ENCODE measurements at regions not wholly inside any gene's neighbourhood (a gene's known extent, or its start where the extent isn't known, plus 50 kb on each side); places are given as distances from the start of the nearest gene placed in this dataset.

- 42 to 100% (median 86%) methylated on average over 1 to 4 of the region's 4 CpGs for WGBS, 10 experiments
- in situ Hi-C loops (cut with MboI; ENCODE audit: low pct_unique_long_range_greater_than_20kb in 2 of 9, low sequenced_read_pairs in 9 of 9, unreplicated experiment in 9 of 9), result no loop called here
- Histone ChIP-seq H3K4me1 (replicated peaks in 1 of 2) (no peaks in the 10 kb centered on the region), H3K27ac (no peak overlapping the region), H3K4me3 (no peak overlapping the region)
- ATAC-seq (replicated peaks in 6 of 8), result no peak
Observed at GRCh38 chr3:77873598-77873997, 833.7 kb downstream of the ROBO2 start.

- Histone ChIP-seq H3K4me3 (no peak overlapping the region), H3K4me1 (replicated peaks in 1 of 2) (no peaks in the 10 kb centered on the region), H3K27ac (no peak overlapping the region)
- in situ Hi-C loops (cut with MboI; ENCODE audit: low pct_unique_long_range_greater_than_20kb in 2 of 9, low sequenced_read_pairs in 9 of 9, unreplicated experiment in 9 of 9), result no loop called here
- ATAC-seq (replicated peaks in 6 of 8), result peak in 1 of 8 experiments; percentile 20
- WGBS, 10 experiments, result 20 to 100% (median 86%) methylated on average over 1 to 3 of the region's 3 CpGs
Observed at GRCh38 chr3:77885381-77885780, 845.5 kb downstream of the ROBO2 start.

DNA sequence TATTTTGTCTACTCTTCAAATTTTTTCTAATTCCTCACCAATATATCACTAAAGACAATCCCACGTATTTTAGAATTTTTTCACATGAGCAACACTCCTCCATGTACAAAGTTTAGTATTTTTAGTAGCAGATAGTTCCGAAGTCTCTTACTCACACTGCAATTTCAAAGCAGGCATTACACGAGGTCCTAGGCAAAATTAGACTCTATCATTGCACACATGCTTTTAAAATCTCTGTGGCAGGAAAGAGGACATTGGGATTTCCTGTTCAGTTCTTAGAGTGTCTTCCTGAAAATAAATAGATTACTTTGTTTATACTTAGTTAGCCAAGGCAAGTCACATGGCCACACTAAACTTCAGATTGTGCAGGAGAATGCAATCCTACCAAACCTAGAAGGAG is 847.7 kb downstream of the ROBO2 start:
- H3K4me3 ChIP-seq, result no peak overlapping the region
- no peak for ATAC-seq (replicated peaks in 6 of 8)
- no peaks in the 10 kb centered on the region for H3K4me1 ChIP-seq (replicated peaks in 1 of 2)
- 0 to 94% (median 77%) methylated on average over 1 to 3 of the region's 3 CpGs for WGBS, 10 experiments
- H3K27ac ChIP-seq, result no peak overlapping the region
- in situ Hi-C loops (cut with MboI; ENCODE audit: low pct_unique_long_range_greater_than_20kb in 2 of 9, low sequenced_read_pairs in 9 of 9, unreplicated experiment in 9 of 9), result no loop called here

DNA sequence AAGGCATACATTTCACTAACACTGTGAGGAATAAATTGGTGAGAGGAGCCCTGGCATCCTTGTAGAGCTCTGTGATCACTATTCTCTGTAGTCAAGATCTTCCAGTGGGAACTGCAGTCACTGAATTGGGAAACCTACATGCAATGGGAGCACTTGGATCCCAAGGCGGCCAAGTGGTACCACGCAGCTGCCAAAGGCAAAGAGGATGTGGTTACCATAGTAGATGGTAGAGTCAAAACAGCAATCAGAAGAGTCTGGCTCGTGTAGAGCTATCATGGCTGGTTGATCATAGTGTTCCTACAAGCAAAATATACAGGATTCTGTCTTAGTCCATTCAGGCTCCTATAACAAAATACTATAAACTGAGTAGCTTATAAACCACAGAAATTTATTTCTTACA is 849.7 kb downstream of the ROBO2 start:
- Histone ChIP-seq H3K4me3 (no peak overlapping the region), H3K4me1 (replicated peaks in 1 of 2) (no peaks in the 10 kb centered on the region), H3K27ac (no peak overlapping the region)
- in situ Hi-C loops (cut with MboI; ENCODE audit: low pct_unique_long_range_greater_than_20kb in 2 of 9, low sequenced_read_pairs in 9 of 9, unreplicated experiment in 9 of 9), result no loop called here
- ATAC-seq (replicated peaks in 6 of 8), result no peak
- 27 to 100% (median 88%) methylated on average over 1 to 3 of the region's 3 CpGs; no CpG with 5 or more reads in 3 of the 10 experiments for WGBS, 10 experiments

DNA sequence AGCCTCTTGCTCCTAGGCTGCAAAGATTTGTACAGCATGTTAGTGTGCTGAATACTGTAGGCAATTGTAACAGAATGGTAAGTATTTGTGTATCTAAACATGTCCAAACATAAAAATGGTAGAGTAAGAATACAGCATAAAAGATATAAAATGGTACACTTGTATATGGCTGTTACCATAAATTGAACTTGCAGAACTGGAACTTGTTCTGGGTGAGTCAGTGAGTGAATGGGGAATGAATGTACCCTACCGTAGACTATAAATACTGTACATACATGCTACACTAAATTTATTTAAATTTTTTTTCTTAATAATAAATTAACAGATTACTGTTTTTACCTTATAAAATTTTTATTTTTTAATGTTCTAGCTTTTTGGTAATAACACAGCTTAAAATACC is 858.7 kb downstream of the ROBO2 start:
- no peak for ATAC-seq (replicated peaks in 6 of 8)
- Histone ChIP-seq H3K27ac (no peak overlapping the region), H3K4me1 (replicated peaks in 1 of 2) (no peaks in the 10 kb centered on the region), H3K4me3 (no peak overlapping the region)
- in situ Hi-C loops (cut with MboI; ENCODE audit: low pct_unique_long_range_greater_than_20kb in 2 of 9, low sequenced_read_pairs in 9 of 9, unreplicated experiment in 9 of 9), result no loop called here
- WGBS, 10 experiments, result 47 to 100% (median 93%) methylated on average over 1 of the region's 1 CpG; no CpG with 5 or more reads in 1 of the 10 experiments

- Histone ChIP-seq H3K4me1 (replicated peaks in 1 of 2) (no peaks in the 10 kb centered on the region), H3K4me3 (no peak overlapping the region), H3K27ac (no peak overlapping the region)
- in situ Hi-C loops (cut with MboI; ENCODE audit: low pct_unique_long_range_greater_than_20kb in 2 of 9, low sequenced_read_pairs in 9 of 9, unreplicated experiment in 9 of 9), result no loop called here
- ATAC-seq (replicated peaks in 6 of 8), result no peak
- WGBS, 10 experiments, result 0 to 92% (median 50%) methylated on average over 1 of the region's 1 CpG; no CpG with 5 or more reads in 1 of the 10 experiments
Observed at GRCh38 chr3:77902675-77903074, 862.8 kb downstream of the ROBO2 start.

GRCh38 chr3:77906102-77906709 is 866.3 kb downstream of the ROBO2 start:
- no peak for ATAC-seq (replicated peaks in 6 of 8)
- H3K4me1 ChIP-seq (replicated peaks in 1 of 2), result no peaks in the 10 kb centered on the region
- no peak overlapping the region for H3K27ac ChIP-seq
- H3K4me3 ChIP-seq, result no peak overlapping the region
- in situ Hi-C loops (cut with MboI; ENCODE audit: low pct_unique_long_range_greater_than_20kb in 2 of 9, low sequenced_read_pairs in 9 of 9, unreplicated experiment in 9 of 9), result no loop called here
- 47 to 100% (median 85%) methylated on average over 1 to 3 of the region's 3 CpGs; no CpG with 5 or more reads in 1 of the 10 experiments for WGBS, 10 experiments

DNA sequence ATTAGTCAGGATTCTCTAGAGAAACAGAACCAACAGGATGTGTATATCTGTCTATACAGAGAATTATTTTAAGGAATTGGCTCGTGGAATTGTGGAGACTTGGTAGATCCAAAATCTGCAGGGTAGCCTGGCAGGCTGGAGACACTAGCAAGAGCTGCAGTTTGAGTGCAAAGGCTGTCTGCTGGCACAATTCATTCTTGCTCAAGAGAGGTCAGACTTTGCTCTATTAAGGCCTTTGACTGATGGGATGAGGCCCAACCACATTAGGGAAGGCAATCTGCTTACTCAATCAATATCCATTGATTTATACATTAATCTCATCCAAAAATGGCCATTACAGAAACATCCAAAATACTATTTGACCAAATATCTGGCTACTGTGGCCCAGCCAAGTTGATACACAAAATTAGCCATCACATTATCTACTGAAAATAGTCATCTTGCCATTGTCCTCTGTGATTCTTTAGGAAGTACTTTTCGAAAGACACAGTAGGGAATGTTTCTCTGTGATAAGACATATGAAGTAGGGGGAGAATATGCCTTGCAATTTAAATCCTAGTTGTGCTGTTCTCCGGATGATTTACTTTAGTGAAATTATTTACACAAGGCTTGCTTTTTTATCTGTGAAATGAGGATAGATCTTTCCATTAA is 873.8 kb downstream of the ROBO2 start:
- H3K4me3 ChIP-seq, result no peak overlapping the region
- no peak for ATAC-seq (replicated peaks in 6 of 8)
- no peak overlapping the region for H3K27ac ChIP-seq
- in situ Hi-C loops (cut with MboI; ENCODE audit: low pct_unique_long_range_greater_than_20kb in 2 of 9, low sequenced_read_pairs in 9 of 9, unreplicated experiment in 9 of 9), result no loop called here
- WGBS, 10 experiments, result 8 to 100% (median 80%) methylated on average over 1 to 3 of the region's 3 CpGs; no CpG with 5 or more reads in 1 of the 10 experiments
- H3K4me1 ChIP-seq (replicated peaks in 1 of 2), result peaks cover 0 to 10% of the 10 kb centered on the region in 2 donors

DNA sequence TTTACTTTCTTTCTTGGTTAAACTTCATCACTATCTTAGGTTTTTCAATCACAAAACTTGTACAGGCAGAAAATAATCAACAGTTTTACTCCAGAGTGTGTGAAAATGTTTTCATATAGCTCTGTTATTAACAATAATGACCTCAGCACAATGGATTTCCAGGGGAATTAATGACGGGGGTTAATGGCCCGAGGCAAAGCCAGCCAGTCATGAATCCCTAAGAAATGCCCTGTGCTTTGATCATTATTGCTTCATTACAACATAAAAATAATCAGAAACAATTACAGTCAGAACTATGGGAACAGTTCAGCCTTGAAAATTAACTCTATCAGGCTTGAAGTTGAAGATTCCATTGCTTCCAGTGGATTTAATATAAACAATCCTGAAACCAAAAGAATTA is 875.4 kb downstream of the ROBO2 start:
- in situ Hi-C loops (cut with MboI; ENCODE audit: low pct_unique_long_range_greater_than_20kb in 2 of 9, low sequenced_read_pairs in 9 of 9, unreplicated experiment in 9 of 9), result no loop called here
- 13 to 100% (median 78%) methylated on average over 1 to 2 of the region's 2 CpGs; no CpG with 5 or more reads in 2 of the 10 experiments for WGBS, 10 experiments
- ATAC-seq (replicated peaks in 6 of 8), result no peak
- peaks cover 0 to 10% of the 10 kb centered on the region in 2 donors for H3K4me1 ChIP-seq (replicated peaks in 1 of 2)
- H3K4me3 ChIP-seq, result no peak overlapping the region
- H3K27ac ChIP-seq, result no peak overlapping the region

GRCh38 chr3:77917225-77917624 is 877.3 kb downstream of the ROBO2 start:
- in situ Hi-C loops (cut with MboI; ENCODE audit: low pct_unique_long_range_greater_than_20kb in 2 of 9, low sequenced_read_pairs in 9 of 9, unreplicated experiment in 9 of 9), result no loop called here
- H3K4me1 ChIP-seq (replicated peaks in 1 of 2), result peaks cover 0 to 10% of the 10 kb centered on the region in 2 donors
- WGBS, 10 experiments, result 17 to 65% (median 35%) methylated on average over 1 to 2 of the region's 2 CpGs; no CpG with 5 or more reads in 1 of the 10 experiments
- no peak overlapping the region for H3K4me3 ChIP-seq
- no peak for ATAC-seq (replicated peaks in 6 of 8)
- H3K27ac ChIP-seq, result no peak overlapping the region

DNA sequence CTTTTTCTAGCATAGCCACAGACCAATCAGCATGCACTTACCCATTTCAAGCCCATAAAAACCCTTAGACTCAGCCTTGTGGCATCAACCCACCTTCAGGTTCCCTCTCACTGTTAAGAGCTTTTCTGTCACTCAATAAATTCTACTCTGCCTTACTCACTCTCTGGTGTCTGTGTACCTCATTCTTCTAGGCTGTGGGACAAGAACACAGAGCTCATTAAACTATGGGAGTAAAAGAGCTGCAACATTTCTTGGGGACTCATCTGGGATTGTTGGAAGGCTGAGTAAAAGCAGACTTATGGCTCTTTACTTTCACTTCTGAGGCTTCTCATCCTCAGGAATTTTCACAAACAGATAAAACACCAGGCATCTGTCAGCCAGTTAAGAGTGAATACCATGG is 879.3 kb downstream of the ROBO2 start:
- no peak overlapping the region for H3K4me3 ChIP-seq
- in situ Hi-C loops (cut with MboI; ENCODE audit: low pct_unique_long_range_greater_than_20kb in 2 of 9, low sequenced_read_pairs in 9 of 9, unreplicated experiment in 9 of 9), result no loop called here

GRCh38 chr3:77931255-77932009 is 891.5 kb downstream of the ROBO2 start:
- Histone ChIP-seq H3K4me3 (no peak overlapping the region), H3K27ac (no peak overlapping the region), H3K4me1 (replicated peaks in 1 of 2) (peaks cover 0 to 9% of the 10 kb centered on the region in 2 donors)
- peak in 6 of 8 experiments; percentile 53 to 97 (median 66) for ATAC-seq (replicated peaks in 6 of 8)
- in situ Hi-C loops (cut with MboI; ENCODE audit: low pct_unique_long_range_greater_than_20kb in 2 of 9, low sequenced_read_pairs in 9 of 9, unreplicated experiment in 9 of 9), result no loop called here
- WGBS, 10 experiments, result 29 to 91% (median 74%) methylated on average over 3 to 9 of the region's 9 CpGs

More for the DNA sequence above, 879.3 kb downstream of the ROBO2 start:
- no peak overlapping the region for H3K27ac ChIP-seq
- no peak for ATAC-seq (replicated peaks in 6 of 8)
- no peaks in the 10 kb centered on the region for H3K4me1 ChIP-seq (replicated peaks in 1 of 2)

DNA sequence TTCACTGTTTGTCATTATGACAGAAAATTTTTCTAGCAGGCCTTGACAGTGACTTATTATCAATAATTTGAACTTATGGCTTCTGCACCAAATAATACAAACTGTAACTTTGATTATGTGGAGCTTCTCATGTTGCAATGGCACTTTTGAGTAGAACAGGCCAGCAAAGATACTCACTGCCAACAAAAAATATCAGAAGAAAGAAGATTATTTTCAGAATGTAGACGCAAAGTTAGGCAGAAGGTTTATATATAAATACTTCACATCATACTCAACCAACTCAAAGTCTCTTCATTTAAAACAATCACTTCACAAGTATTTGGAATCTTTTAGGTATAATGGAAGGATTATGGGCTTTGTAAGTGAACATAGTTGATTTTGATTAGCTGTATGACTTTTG is 893.0 kb downstream of the ROBO2 start:
- Histone ChIP-seq H3K4me1 (replicated peaks in 1 of 2) (peaks cover 0 to 9% of the 10 kb centered on the region in 2 donors), H3K4me3 (no peak overlapping the region), H3K27ac (no peak overlapping the region)
- no peak for ATAC-seq (replicated peaks in 6 of 8)
- in situ Hi-C loops (cut with MboI; ENCODE audit: low pct_unique_long_range_greater_than_20kb in 2 of 9, low sequenced_read_pairs in 9 of 9, unreplicated experiment in 9 of 9), result no loop called here
- 14 to 100% (median 80%) methylated on average over 1 of the region's 1 CpG; no CpG with 5 or more reads in 3 of the 10 experiments for WGBS, 10 experiments
